ENCODE measurements at regions not wholly inside any gene's neighbourhood (a gene's known extent, or its start where the extent isn't known, plus 50 kb on each side); places are given as distances from the start of the nearest gene placed in this dataset.
"Not testable (repeated sequence)": the region's sequence is repeated elsewhere in the genome, so short reads cannot be mapped to it uniquely, and the experiment has no call there.

GRCh38 chr10:117460846-117461765 is 81.4 kb upstream of the EMX2 start:
- no peak overlapping the region for H3K27ac ChIP-seq (ENCODE audit: insufficient read depth, low read length, poor library complexity, severe bottlenecking)
- H3K4me1 ChIP-seq (ENCODE audit: control insufficient read depth, insufficient read depth, low read length, poor library complexity, severe bottlenecking): no peaks in the 10 kb centered on the region
- H3K4me3 ChIP-seq (ENCODE audit: insufficient read depth, low read depth, low read length, poor library complexity, severe bottlenecking): no peak overlapping the region
- no peaks in the 10 kb centered on the region for H3K36me3 ChIP-seq (ENCODE audit: control insufficient read depth, insufficient read depth, low read length)
- DNase-seq: no peak
- H3K27me3 ChIP-seq (replicated peaks; ENCODE audit: control insufficient read depth, insufficient read depth, low read length, poor library complexity, severe bottlenecking): no peaks in the 10 kb centered on the region
- no peaks in the 10 kb centered on the region for H3K9me3 ChIP-seq (ENCODE audit: control insufficient read depth, low read length)

DNA sequence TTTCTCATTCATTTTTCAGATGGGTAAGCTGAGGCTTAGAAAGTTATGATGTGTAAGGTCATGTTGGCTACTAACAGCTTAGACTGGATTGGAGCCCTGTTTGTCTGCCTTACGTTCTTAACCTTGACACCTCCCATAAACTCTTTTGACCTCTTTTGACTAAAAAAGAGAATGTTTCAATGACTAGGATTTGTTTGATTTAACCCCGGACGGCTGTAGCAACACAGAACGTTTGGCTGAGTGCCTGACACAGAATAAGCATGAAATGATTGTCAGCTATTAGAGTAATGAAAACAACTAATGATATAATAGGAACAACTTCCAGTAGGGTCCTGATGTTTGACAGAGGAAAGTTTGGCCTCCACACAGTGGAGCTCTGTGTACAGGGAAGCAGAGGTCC is 83.3 kb upstream of the PDZD8 start:
- no peak for DNase-seq
- H3K36me3 ChIP-seq (ENCODE audit: control insufficient read depth, insufficient read depth, low read length): no peaks in the 10 kb centered on the region
- H3K4me3 ChIP-seq (ENCODE audit: insufficient read depth, low read depth, low read length, poor library complexity, severe bottlenecking): no peak overlapping the region
- no peaks in the 10 kb centered on the region for H3K27me3 ChIP-seq (replicated peaks; ENCODE audit: control insufficient read depth, insufficient read depth, low read length, poor library complexity, severe bottlenecking)
- H3K27ac ChIP-seq (ENCODE audit: insufficient read depth, low read length, poor library complexity, severe bottlenecking): no peak overlapping the region
- H3K4me1 ChIP-seq (ENCODE audit: control insufficient read depth, insufficient read depth, low read length, poor library complexity, severe bottlenecking): no peaks in the 10 kb centered on the region
- H3K9me3 ChIP-seq (ENCODE audit: control insufficient read depth, low read length): no peaks in the 10 kb centered on the region

DNA sequence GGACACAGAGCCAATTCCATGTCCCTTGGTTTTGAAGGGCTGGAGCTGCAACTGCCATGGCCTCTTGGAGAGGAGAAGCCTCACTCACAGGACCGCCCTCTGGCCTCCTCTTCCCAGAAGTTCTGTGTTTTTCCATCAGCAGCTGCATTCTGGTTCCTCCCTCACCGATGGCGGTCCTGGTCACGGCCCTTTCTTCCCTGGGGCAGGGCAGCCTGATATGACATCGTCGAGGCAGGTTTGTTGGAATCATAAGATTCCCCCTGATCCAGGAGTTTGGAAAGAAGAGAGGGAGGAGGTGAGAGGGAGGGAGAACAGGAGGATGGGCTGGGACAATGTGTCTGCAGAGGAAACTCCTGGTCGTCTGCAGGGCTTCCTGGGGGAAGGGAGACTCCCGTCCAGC is 82.7 kb upstream of the PDZD8 start:
- Histone ChIP-seq H3K27me3 (replicated peaks; ENCODE audit: control insufficient read depth, insufficient read depth, low read length, poor library complexity, severe bottlenecking) (no peaks in the 10 kb centered on the region), H3K4me3 (ENCODE audit: insufficient read depth, low read depth, low read length, poor library complexity, severe bottlenecking) (no peak overlapping the region), H3K9me3 (ENCODE audit: control insufficient read depth, low read length) (no peaks in the 10 kb centered on the region), H3K36me3 (ENCODE audit: control insufficient read depth, insufficient read depth, low read length) (no peaks in the 10 kb centered on the region), H3K4me1 (ENCODE audit: control insufficient read depth, insufficient read depth, low read length, poor library complexity, severe bottlenecking) (no peaks in the 10 kb centered on the region), H3K27ac (ENCODE audit: insufficient read depth, low read length, poor library complexity, severe bottlenecking) (no peak overlapping the region)
- DNase-seq: no peak

GRCh38 chr10:117457071-117457810 is 82.0 kb upstream of the PDZD8 start:
- no peak overlapping the region for H3K4me3 ChIP-seq (ENCODE audit: insufficient read depth, low read depth, low read length, poor library complexity, severe bottlenecking)

GRCh38 chr10:117455346-117455745 is 80.1 kb upstream of the PDZD8 start:
- H3K9me3 ChIP-seq (ENCODE audit: control insufficient read depth, low read length): no peaks in the 10 kb centered on the region
- H3K27ac ChIP-seq (ENCODE audit: insufficient read depth, low read length, poor library complexity, severe bottlenecking): no peak overlapping the region
- no peak overlapping the region for H3K4me3 ChIP-seq (ENCODE audit: insufficient read depth, low read depth, low read length, poor library complexity, severe bottlenecking)
- H3K4me1 ChIP-seq (ENCODE audit: control insufficient read depth, insufficient read depth, low read length, poor library complexity, severe bottlenecking): no peaks in the 10 kb centered on the region
- no peak for DNase-seq
- H3K36me3 ChIP-seq (ENCODE audit: control insufficient read depth, insufficient read depth, low read length): no peaks in the 10 kb centered on the region
- H3K27me3 ChIP-seq (replicated peaks; ENCODE audit: control insufficient read depth, insufficient read depth, low read length, poor library complexity, severe bottlenecking): no peaks in the 10 kb centered on the region

More at GRCh38 chr10:117457071-117457810, 82.0 kb upstream of the PDZD8 start:
- no peaks in the 10 kb centered on the region for H3K9me3 ChIP-seq (ENCODE audit: control insufficient read depth, low read length)
- H3K27me3 ChIP-seq (replicated peaks; ENCODE audit: control insufficient read depth, insufficient read depth, low read length, poor library complexity, severe bottlenecking): no peaks in the 10 kb centered on the region
- H3K4me1 ChIP-seq (ENCODE audit: control insufficient read depth, insufficient read depth, low read length, poor library complexity, severe bottlenecking): no peaks in the 10 kb centered on the region
- H3K36me3 ChIP-seq (ENCODE audit: control insufficient read depth, insufficient read depth, low read length): no peaks in the 10 kb centered on the region
- no peak for DNase-seq
- H3K27ac ChIP-seq (ENCODE audit: insufficient read depth, low read length, poor library complexity, severe bottlenecking): no peak overlapping the region

DNA sequence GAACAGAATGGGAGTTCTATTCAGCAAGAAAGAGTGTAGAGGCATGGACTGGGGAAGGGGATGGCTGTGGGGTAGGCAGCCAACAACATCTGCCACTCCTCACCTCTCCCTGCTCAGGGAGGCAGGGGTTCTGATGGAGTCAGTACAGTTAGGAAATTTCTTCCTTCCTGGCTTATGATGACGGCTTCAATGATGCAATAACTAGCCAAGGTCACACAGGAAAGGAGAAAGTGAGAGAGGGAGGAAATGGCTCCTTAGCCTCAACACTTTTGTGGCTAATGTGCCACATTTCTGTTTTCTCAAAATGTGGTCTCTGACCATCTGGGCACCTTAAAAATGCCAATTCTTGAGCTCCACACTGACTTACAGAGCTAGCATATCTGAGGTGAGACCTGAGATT is 79.3 kb upstream of the PDZD8 start:
- Histone ChIP-seq H3K27ac (ENCODE audit: insufficient read depth, low read length, poor library complexity, severe bottlenecking) (no peak overlapping the region), H3K4me3 (ENCODE audit: insufficient read depth, low read depth, low read length, poor library complexity, severe bottlenecking) (no peak overlapping the region), H3K36me3 (ENCODE audit: control insufficient read depth, insufficient read depth, low read length) (no peaks in the 10 kb centered on the region), H3K4me1 (ENCODE audit: control insufficient read depth, insufficient read depth, low read length, poor library complexity, severe bottlenecking) (no peaks in the 10 kb centered on the region), H3K27me3 (replicated peaks; ENCODE audit: control insufficient read depth, insufficient read depth, low read length, poor library complexity, severe bottlenecking) (no peaks in the 10 kb centered on the region), H3K9me3 (ENCODE audit: control insufficient read depth, low read length) (no peaks in the 10 kb centered on the region)
- no peak for DNase-seq

DNA sequence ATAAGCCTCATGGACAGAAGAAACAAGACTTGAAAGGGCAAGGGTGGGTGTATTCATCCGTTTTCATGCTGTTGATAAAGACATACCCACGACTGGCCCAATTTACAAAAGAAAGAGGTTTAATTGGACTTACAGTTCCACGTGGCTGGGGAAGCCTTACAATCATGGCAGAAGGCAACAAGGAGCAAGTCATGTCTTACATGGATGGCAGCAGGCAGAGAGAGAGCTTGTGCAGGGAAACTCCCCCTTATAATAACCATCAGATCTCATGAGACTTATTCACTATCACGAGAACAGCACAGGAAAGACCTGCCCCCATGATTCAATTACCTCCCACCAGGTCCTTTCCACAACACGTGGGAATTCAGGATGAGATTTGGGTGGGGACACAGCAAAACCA is 78.2 kb upstream of the PDZD8 start:
- DNase-seq; H3K27me3 ChIP-seq (replicated peaks; ENCODE audit: control insufficient read depth, insufficient read depth, low read length, poor library complexity, severe bottlenecking); H3K4me1 ChIP-seq (ENCODE audit: control insufficient read depth, insufficient read depth, low read length, poor library complexity, severe bottlenecking); H3K27ac ChIP-seq (ENCODE audit: insufficient read depth, low read length, poor library complexity, severe bottlenecking); H3K4me3 ChIP-seq (ENCODE audit: insufficient read depth, low read depth, low read length, poor library complexity, severe bottlenecking); H3K36me3 ChIP-seq (ENCODE audit: control insufficient read depth, insufficient read depth, low read length); H3K9me3 ChIP-seq (ENCODE audit: control insufficient read depth, low read length): not testable (repeated sequence)

DNA sequence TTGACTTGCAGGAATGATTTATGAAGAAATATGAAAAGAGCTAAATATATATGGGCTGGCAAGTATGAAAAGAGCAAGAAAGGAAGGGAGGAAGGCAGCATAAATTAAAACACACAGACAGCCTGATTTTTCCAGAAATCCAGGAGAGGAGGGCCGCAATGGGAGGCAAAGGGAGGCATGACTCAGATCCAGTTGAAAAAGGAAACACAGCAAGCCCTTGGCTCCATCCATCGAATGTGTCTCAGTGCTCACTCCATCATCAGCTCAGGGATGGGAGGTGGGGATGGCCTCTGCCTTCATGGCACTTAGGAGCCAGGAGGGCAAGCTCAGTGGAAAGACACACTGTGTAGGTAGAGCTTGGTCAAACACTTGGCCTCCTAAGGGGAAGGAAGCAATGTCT is 75.7 kb upstream of the PDZD8 start:
- Histone ChIP-seq H3K27ac (ENCODE audit: insufficient read depth, low read length, poor library complexity, severe bottlenecking) (no peak overlapping the region), H3K4me1 (ENCODE audit: control insufficient read depth, insufficient read depth, low read length, poor library complexity, severe bottlenecking) (no peaks in the 10 kb centered on the region), H3K27me3 (replicated peaks; ENCODE audit: control insufficient read depth, insufficient read depth, low read length, poor library complexity, severe bottlenecking) (no peaks in the 10 kb centered on the region), H3K9me3 (ENCODE audit: control insufficient read depth, low read length) (no peaks in the 10 kb centered on the region), H3K36me3 (ENCODE audit: control insufficient read depth, insufficient read depth, low read length) (no peaks in the 10 kb centered on the region), H3K4me3 (ENCODE audit: insufficient read depth, low read depth, low read length, poor library complexity, severe bottlenecking) (no peak overlapping the region)
- no peak for DNase-seq

DNA sequence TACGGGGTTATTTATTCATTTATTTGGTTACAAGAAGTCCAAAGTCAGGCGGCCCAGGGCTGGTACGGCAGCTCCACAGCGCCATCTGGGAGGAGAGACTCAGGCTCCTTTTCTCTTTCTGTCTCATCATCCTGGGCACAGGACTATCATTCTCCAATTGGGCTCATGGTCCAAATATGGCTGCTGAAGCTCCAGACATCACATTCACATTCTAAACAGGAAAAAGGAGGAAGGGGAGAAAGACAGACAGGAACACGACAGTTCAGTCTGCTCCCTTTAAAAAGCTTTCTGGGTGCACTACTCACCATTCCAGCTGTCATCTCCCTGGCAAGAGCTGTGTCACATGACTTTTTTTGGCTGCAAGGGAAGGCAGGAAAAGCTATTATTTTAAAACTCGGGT is 74.4 kb upstream of the PDZD8 start:
- Histone ChIP-seq H3K27ac (ENCODE audit: insufficient read depth, low read length, poor library complexity, severe bottlenecking) (no peak overlapping the region), H3K4me3 (ENCODE audit: insufficient read depth, low read depth, low read length, poor library complexity, severe bottlenecking) (no peak overlapping the region), H3K27me3 (replicated peaks; ENCODE audit: control insufficient read depth, insufficient read depth, low read length, poor library complexity, severe bottlenecking) (no peaks in the 10 kb centered on the region), H3K4me1 (ENCODE audit: control insufficient read depth, insufficient read depth, low read length, poor library complexity, severe bottlenecking) (no peaks in the 10 kb centered on the region), H3K9me3 (ENCODE audit: control insufficient read depth, low read length) (no peaks in the 10 kb centered on the region), H3K36me3 (ENCODE audit: control insufficient read depth, insufficient read depth, low read length) (no peaks in the 10 kb centered on the region)
- DNase-seq: no peak

DNA sequence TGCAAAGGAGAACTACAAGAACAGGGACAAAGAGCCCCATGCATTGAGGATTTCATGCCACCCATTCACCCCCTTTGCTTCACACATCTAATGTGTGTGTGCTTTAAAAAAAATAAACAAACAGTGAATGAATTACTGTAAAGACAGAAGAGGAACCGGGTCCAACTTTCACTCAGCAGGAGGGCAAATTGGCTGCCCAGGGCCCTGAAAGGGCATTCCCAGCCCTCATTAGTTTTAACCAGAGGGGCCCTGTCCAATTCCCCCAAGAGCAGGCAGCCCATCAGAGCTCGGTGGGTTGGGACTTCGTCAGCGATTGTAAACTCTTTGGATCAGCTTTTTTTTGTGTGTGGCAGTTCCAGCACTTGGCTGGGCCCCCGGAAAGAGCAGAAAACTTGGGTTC is 73.6 kb upstream of the PDZD8 start:
- no peaks in the 10 kb centered on the region for H3K4me1 ChIP-seq (ENCODE audit: control insufficient read depth, insufficient read depth, low read length, poor library complexity, severe bottlenecking)
- no peak overlapping the region for H3K27ac ChIP-seq (ENCODE audit: insufficient read depth, low read length, poor library complexity, severe bottlenecking)
- no peaks in the 10 kb centered on the region for H3K36me3 ChIP-seq (ENCODE audit: control insufficient read depth, insufficient read depth, low read length)
- DNase-seq: no peak
- no peaks in the 10 kb centered on the region for H3K9me3 ChIP-seq (ENCODE audit: control insufficient read depth, low read length)
- H3K4me3 ChIP-seq (ENCODE audit: insufficient read depth, low read depth, low read length, poor library complexity, severe bottlenecking): no peak overlapping the region
- H3K27me3 ChIP-seq (replicated peaks; ENCODE audit: control insufficient read depth, insufficient read depth, low read length, poor library complexity, severe bottlenecking): no peaks in the 10 kb centered on the region
